ENCODE measurements at regions not wholly inside any gene's neighbourhood (a gene's known extent, or its start where the extent isn't known, plus 50 kb on each side); places are given as distances from the start of the nearest gene placed in this dataset.

DNA sequence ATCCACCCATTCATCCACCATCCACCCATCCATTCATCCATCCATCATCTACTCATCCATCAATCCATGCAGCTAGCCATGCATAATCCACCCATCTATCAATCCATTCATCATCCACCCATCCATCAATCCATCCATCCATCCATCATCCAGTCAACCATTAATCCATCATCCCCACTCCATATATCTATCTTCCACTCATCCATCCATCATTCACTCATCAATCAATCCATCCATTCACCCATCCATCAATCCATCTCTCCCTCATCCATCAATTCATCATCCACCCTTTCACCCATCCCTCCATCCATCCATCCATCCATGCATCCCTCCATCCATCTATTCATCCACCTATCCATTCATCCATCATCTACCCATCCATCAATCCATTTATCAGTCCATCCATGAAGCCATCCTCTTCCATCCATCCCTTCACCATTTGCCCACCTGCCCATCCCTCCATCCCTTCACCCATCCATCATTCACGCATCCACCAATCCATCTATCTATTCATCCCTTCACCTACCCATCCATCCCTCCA lies 689.4 kb downstream of the BRD1 start:
- no peak for DNase-seq

DNA sequence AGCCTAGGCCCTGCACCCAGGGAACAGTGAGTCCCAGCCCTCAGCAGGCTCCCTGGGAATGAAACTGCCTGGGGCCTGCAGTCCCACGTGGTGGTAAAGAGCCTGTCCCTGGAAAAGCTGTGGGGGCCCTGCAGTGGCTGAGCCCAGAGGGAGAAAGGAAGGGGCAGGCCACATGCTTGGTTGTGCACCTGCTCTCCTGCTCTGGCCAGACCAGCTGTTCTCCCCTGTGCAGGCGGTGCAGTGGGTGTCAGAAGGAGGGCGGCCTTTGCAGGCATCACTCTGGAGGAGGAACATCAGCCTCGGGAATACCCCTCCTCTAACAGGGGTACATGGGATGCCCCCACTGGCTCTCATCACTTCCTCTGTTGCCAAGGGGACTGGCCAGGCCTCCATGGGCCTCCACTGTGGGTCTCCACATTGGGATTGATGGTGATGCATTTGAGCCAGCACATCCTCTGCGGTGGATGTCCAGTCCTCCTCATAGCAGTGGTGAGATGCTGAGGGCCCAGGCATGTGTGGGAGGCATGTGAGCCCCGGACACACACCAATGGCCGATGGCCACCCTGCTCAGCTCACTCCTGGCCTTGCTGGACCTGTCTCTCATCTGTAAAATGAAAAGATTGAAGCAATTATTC lies 690.4 kb downstream of the BRD1 start:
- DNase-seq = peak; percentile 59

DNA sequence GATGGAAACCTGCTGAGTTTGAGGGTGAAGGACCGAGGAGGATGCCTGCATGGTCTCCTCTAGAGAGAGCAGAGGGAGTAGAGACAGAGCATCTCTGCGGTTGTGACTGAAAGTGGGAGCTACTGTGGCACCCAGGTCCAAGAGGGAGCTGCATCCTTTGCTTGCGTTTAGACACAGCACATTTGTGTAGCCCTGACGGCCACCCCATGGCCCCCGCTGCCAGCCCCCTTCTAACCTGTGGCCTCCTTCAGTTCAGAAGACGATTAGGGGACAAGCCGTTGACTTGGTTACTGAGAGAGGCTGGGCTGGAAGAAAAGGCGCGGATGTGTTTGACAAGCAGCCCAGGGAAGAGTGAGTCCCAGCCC lies 690.9 kb downstream of the BRD1 start:
- DNase-seq = no peak

DNA sequence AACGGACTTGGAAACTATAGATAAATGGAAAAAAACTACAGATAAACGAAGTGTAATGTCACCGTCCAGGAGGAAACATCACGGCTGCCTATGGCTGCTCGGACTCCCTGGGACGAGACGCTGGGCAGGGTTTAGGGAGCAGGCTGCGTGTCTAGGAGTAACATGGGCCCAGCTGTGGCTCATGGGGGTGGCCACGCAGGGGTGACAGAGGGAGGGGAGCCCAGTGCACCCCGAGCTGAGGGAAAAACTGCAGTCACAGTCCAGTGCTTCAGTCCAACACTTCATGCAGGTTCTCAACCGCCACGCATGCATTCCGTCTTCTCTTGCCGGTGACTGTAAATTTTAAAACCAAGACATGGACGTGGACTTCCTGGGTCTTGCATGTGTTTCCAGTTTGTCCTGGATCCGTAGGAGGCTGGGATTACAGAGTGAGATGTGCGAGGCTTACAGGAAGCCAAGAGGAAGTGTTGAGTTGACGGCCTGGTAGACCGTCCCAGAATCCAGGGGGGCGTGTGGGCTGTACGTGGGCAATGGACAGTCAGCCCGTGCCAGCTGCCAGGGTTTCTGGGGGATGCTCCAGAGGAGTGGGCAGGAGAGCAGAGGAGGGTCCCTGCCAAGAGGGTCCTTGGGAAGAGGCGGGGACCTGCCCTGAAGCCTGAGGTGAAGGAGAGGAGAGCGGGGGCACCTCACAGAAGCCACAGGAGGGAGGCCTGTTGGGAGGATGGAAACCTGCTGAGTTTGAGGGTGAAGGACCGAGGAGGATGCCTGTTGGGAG lies 691.4 kb downstream of the BRD1 start:
- no peak for DNase-seq

DNA sequence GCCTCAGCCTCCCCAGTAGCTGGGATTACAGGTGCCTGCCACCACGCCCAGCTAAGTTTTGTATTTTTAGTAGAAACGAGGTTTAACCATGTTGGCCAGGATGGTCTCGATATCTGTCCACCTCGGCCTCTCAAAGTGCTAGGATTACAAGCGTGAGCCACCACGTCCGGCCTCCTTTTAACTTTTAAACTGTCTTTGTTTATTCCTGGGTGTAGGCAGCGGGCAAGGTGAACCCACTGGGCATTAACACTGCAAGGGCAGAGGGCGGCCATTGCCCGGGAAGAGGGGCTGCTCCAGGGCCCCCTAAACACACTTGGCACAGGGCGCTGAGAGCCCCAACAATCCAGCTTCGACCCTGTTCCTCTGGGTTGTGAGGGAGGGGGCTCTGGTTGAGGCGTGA lies 693.6 kb downstream of the BRD1 start:
- no peak for DNase-seq

DNA sequence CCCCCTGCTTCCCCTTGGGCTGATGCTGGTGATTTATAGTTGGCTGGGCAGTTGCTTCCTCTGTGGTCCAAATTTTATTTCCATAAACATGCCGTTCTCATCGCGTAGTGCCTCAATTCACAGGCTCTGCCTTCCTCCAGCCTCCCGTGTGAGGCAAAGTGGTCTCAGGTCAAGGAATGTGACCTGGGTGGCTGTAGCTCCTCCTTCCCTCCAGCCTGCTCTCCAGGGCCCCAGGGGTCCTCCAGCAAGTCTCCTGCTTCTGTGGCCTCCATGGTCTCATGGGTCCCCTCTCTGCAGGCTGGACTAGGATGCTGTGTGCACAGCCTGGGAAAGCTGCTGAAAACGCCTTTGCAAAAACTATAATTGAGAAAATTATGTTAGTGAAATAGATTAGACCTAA lies 694.1 kb downstream of the BRD1 start:
- DNase-seq = no peak

DNA sequence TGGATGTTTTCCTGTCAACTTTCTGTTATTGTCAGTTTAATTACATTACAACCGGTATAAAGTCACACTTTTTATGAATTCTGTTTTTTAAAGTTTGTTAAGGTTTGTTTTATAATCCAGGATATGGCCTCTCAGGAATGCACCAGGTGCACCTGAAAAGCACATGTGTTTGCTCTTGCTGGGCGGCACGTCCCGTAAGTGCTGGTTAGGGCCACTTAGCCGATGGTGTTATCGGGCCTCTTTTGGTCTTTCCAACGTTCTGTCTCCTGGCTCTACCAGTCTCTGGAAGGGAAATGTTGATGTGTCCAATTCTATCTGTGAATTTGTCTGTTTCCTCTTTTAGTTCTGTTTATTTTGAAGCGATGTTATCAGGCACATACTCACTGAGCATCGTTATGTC lies 695.7 kb downstream of the BRD1 start:
- no peak for DNase-seq

DNA sequence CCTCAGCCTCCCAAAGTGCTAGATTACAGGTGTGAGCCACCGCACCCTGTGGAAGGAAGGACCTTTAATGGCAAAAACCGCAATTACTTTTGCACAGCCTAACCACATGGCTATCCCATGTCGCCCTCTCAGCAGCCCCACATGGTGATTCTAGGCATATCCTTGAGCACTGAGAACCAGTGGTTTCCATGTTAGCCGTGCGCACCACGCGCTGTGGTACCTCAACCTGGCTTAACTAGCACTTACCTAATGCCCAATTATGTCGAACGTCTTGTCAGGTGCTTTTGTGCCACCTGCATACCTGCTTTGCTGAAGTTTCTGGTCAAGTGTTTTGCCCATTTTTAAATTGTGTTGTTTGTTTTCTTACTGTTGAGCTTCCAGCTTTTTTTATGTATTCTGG lies 697.9 kb downstream of the BRD1 start:
- DNase-seq = no peak

DNA sequence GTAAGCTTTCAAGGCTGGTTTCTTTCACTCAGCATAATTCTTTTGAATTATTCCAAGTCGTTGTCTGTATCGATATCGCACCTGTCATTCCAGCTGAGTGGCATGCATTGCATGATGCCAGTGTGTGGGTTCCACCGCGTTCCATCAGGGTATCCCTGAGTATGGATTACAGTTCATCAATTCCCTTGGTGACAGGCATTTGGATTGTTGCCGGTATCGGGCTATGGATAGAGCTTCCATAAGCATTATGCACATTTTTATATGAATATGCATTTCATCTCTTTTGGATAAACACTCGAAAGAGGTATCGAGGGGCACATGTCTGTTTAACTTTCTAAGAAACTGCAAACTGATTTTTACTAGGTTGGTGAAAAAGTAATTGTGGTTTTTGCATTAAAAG lies 698.8 kb downstream of the BRD1 start:
- DNase-seq = no peak

DNA sequence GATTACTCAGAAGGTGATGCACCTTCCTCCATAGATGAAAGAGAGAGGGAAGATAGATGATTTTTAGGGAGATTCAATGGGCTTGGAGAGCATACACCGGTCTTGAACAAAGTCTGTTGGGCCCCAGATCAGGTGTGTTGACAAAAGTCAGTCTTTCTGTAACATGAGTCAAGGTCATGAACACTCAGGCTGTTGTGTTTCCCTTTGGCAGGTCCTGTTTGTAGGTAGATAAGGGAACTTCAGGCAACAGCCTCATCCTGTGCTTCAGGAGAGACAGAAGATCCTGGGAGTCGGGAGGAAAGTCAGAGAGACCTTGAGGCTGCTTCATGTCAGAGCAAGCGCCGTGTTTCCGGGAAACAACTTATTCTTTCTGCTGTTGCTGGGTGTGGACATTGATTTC lies 703.1 kb downstream of the BRD1 start:
- no peak for DNase-seq

DNA sequence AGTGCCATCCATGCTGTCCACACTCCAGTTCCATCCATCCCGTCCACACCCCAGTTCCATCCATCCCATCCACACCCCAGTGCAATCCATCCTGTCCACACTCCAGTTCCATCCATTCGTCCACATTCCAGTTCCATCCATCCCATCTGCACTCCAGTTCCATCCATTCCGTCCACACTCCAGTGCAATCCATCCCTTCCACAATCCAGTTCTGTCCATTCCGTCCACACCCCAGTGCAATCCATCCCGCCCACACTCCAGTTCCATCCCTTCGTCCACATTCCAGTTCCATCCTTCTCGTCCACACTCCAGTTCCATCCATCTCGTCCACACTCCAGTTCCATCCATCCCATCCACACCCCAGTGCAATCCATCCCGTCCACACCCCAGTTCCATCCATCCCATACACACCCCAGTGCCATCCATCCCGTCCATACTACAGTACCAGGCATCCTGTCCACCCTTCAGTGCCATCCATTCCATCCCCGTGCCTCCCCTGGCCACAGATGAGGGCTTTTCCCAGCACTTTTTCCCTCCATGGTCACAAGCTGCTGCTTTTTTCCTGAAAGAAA lies 704.0 kb downstream of the BRD1 start:
- no peak for DNase-seq

DNA sequence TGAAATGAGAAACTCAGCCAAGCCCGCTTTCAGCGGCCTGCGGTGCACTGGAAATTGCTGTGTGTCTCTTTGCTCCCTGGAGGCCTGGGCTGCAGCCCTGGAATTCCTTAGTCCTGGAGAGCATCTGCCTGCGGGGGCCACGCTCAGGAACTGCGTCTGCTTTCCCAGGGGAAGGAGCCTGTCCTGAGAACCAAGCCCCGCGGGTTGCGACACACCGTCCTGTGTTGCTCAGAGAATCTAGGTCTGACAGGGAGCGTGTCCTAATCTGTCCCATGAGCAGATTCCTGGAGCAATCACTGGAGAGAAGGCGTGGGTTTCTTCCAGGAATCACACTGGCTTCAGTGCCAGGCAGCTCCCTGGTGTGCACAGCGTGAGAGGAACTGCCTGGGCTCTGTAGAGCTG lies 708.1 kb downstream of the BRD1 start:
- DNase-seq = peak; percentile 49

DNA sequence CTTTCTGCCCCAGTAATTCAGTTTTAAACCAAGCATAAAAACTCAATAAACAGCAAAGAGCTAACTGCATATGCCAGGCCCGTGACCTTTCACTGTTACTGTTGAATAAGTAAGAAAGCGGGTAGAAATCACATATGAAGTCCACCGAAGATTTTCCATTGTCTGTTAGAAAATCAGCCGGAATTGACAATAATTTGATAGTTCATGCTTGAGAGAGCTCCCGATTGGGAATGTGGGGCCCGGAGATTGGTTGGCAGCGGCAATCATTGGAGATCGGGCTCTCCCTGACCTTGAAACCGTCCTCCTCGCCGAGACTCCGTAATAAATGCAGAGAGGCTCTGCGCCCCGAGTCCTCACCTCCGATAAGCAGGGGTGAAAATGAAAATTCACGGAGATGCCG lies 709.6 kb downstream of the BRD1 start:
- no peak for DNase-seq

DNA sequence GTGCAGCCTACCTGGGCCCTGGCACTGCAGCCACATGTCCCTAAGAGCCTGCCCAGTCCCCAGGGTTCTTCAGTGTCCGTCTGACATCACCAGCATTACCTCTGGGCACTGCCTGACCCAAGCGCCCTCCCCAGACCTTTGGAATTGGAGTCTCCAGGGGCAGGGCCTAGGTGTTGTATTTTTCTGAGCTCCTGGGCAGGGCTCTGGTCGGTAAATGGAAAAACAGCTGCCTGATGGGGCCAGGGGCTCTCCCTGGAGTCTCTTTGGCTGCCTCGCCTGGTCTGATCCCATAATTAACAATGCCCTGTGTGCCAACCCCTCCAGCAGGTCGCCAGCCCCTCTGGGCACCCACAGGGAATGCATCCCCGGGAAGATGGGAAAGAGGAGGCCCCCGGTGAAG lies 710.2 kb downstream of the BRD1 start:
- DNase-seq = no peak

DNA sequence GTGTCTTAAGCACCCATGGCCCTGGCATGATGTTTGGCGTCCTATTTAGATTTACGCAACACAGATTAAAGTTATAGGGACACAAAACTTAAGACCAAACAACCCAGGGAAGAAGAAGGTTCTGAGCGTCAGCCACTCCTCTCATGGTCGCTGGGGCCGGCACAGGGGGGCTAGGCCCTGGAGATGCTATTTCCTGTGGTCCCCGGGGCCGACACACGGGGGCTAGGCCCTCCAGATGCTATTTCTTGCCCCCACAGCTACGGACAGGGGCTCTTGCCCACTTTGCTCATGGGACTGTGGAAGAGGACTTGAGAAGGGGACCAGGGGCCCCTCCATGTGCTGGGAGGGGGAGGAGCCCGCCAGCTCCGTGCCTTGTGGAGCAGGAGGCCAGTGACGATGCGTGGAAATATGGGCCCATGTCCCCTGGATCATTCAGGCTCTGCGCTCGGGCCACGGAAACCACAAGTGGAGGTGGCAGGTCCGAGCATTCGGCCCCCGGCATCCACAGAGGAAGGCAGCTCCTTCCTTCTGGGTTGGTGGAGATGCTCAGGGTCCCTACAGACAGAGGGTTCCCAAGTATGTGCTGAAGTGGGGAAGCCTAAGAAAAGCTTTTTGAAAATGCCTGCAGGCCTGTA lies 711.1 kb downstream of the BRD1 start:
- DNase-seq = no peak

DNA sequence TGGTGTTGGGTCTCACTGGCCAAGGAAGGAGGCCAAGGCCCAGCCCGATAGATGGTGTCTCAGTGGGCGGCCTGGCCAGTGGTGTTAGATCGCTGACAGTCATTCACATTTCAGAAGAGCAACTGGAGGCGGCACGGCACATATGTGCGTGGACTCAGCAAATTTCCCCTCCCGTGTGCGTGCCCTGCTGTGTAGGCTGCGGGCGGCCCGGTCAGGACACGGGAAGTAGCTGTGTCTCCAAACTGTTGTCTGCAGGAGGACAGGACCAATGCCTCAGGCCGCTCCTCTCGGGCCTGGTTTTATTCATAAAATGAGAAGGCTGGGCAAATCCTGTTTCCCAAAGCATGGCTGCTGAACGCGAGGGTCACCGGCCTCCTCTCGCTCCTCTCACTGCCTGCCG lies 711.7 kb downstream of the BRD1 start:
- DNase-seq = no peak

DNA sequence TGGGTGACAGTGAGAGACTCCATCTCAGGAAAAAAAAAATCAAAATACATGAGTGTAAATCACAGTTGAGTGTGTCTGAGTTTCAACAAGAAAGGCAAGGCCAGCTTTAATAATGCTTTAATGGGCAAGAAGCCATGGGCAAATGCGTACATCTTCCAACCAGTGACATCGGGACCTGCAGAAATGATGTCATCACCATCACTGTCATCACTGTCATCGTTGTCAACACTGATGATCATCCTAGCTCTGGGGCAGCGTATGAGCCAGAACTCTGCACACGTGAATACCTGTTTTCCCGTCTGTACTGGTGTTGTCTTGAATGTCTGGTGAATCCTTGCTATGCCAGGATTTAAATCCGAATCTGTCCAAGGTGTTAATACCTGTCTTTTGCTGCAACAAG lies 712.5 kb downstream of the BRD1 start:
- no peak for DNase-seq

DNA sequence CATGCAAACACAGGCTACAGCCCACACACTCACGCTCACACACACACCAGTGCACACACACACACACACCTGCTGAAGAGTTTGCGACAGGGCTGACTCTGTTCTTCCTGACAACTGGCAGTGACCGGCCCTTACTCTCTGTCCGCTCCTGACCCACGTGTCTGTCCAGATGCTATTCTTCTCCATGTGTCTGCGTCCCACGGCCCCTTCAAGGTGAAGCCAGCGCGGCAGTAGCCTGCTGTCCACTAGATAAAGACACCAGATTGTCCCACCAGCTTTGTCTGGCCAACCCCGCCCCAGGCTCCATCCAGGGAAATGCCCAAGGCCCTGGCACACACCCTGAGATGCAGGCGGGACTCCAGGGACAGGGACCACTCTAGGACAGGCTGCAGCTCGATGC lies 713.9 kb downstream of the BRD1 start:
- DNase-seq = no peak

DNA sequence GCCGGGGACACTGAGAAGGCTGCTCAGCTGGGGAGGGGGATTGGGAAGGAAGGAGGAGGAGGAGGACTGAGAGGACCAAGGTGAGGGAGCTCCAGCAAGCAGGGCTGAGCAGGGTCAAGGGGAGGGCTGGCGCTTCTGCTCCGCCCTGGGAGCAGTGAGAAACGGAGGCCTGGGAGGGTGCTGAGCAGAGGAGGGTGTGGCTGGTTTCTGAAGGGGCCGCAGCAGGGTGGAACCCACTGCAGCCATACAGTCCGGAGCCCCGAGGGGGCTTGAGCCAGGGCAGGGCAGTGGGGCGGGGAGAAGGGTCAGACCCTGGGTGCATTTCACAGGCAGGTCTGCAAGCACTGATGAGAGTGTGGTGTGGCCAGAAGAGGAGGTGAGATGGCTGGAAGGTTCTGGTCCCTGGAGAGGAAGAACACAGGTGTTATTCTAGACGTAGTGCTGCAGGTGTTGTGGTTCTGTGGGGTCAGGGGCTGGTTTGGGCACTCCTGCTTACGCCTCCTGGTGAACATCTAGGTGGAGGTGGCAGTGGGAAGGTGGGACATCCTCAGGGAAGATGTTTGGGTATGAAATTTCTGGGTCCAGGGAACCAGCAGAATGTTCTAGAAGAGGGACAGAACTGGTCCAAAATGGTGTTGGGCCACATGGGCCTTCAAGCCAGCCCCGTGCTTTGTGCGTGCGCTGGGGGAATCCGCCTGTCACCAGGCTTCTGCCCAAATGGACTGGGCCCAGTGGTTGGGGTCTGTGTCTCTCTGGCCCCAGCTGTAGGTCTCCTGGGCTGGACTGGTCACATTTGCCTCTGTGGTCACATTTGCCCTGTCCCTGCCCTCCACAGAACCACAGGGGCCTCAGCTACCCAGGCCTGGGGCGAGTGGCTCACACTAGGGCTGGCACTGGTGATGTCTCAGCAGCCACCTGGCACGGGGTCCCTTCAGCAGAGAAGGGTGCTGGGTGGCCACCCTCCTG lies 714.7 kb downstream of the BRD1 start:
- DNase-seq = no peak

DNA sequence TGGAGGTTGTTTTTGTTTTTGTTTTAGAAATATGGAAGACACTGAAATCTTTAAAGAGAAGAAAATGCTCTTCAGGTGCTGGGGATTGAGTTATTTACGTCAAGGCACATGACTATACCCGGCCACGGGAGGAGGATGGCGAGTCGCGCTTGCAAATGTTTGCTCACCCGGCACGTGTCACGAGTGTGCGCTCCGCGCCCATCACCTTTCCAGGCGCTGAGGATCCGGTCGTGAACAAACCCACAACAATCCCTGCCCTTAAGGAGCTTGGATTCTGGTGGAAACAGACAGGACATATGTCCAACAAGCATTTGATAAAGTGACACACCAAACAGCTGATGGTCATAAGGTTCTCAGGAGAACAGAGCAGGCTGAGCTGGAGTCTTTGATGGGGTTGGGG lies 715.5 kb downstream of the BRD1 start:
- no peak for DNase-seq

DNA sequence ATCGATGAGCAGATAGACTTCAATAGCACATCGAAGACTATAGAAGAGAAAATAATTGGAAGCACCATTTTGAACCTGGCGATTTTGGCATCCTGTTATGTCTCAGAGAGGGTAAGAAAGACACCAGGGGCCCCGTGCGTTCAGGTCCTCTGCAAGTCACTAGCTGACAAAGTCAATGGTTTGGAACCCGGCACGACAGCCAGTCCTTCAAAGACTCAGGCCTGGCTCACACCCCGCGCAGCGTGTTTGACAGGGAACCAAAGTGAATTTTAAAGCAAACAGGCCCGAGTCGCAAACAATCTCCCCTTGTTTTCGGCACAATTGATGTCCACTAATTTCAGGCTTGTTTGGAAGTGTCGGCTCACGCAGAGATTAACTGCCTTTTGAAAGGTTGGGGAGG lies 716.6 kb downstream of the BRD1 start:
- no peak for DNase-seq

DNA sequence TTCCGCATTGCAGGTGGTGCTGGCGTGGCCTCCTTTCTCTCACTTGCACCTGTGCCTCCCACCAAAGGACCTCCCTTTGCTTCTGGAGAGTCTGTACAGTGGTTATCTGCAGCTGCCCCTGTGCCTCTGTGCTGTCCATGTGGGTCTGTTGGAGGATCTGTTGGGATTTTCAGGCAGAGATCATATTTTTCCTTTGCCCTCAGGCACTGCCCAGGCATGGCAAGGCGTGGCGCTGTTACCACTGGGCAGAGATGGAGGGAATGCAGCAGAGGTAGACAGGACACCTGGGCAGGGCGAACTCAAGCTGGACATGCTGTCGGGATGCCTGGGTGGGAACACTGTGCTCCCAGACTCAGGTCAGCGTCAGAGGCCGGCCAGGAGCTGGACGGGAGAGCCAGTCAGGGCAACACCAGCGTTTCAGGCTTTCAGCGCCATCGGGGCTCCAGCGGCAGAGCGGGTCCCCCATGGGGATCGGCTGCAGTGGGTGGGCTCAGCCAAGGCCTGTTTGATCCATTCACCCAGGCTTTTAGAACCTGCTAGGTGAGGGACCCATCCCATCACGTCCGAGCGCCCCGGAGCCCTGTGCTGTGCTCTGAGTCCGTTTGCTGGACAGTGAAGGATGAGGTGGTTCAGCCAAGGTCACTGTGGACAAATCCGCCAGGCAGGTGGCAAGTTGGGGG lies 718.9 kb downstream of the BRD1 start:
- no peak for DNase-seq
